ENCODE measurements at regions not wholly inside any gene's neighbourhood (a gene's known extent, or its start where the extent isn't known, plus 50 kb on each side); places are given as distances from the start of the nearest gene placed in this dataset.

DNA sequence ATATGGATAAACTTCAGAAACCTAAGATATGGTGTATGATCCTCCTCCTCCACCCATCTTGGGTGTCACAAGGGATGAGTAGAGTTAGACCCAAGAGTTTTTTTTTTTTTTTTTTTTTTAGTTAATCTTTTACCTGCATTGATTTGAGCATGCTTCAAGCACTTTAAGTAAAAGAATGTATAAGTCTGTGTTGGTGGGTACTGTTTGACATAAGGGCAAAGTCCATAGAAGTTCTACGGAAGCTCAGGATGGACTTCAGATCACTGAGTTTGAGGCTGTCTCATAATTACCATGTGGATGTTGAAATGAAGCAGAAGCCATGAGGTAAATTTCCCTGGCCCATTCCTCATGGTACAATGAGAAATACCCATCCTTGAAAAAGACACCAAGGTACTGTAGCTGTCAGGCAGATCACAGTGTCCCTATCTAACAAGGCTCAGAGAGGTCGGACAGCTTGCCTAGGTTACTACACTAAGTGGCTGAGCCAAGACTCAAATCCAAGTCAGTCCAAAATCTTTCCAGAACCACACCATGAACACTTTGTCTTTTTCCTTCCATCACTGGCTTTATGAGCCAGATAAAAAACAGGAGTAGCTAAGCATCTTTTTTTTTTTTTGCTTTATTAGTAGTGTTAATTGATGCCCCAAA is 962.8 kb downstream of the CDH11 start:
- DNase-seq, result no peak

DNA sequence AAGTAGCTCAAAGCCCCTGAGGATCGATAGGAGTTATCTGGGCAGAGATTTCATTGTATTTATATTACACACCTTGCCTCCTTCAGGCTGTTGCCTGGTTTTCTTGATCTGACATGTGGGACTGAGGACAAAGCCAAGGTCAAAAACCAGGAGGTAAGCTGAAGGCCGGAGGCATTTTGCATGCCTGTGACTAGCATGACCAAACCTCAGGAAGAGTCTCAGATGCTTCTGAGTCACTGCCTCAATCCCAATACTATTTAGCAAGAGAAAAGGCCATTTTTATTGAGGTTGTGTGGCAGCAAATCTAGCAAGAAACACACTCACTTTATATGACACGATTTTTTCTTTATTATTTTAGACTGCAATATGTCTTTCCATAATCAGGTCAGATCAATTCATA is 968.1 kb downstream of the CDH11 start:
- no peak for DNase-seq

DNA sequence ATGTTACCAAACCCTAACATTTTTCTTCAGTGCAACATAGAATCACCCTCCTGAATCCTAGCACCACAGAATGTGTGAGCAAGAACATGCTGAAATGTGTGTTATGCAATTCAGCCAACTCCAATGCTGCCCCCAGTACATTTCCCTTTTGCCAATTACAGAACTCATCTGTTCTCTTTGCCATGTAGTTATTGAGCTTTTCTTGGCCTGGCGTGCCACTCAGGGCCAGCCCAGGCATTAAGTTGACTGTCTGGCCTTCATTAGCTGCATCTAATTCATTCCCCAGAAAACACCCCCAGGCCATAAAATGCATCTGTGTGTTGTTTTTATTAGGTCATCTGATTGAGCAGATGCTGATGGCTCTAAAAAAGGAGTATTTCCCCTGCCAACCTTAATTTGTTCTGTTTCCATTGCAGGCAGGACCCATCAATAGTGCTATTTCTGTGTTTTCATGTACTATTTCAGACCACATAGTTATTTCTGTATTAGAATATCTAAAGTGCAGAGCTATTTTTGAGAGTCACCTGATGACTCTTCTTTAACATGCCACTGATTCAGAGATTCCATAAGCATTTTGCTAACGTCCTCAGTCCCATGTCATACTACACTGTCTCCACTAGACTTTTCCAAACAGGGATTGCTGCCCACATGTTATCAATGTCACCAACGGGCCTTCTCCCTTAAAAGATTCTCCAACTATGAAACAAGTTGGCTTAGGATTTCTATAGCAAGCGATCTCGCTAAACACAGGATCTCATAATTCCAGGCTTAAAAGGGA is 969.7 kb downstream of the CDH11 start:
- no peak for DNase-seq

GRCh38 chr16:64150193-64150592 is 971.7 kb downstream of the CDH11 start:
- DNase-seq, result no peak

DNA sequence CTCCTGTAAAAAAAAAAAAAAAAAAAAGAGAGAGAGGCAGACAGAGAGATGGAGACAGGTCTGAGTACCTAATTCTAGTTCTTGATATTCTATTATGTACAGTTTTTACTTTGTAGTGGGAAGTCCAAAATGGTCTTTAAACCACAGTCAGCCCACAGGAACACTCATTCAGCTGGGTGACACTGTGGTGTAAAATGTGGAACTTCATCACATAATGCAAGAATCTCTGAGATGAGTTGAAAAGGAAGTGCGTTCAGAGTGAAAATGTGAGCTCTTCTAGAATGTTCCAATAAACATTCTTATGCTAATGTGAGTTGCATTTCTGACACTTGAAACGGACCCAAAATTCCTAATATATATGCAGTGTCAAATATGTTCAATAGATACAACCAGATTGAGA is 972.1 kb downstream of the CDH11 start:
- DNase-seq, result no peak

- DNase-seq, result no peak
These were observed 973.5 kb downstream of the CDH11 start for GRCh38 chr16:64148356-64148755.

- no peak for DNase-seq
These were observed 973.9 kb downstream of the CDH11 start for GRCh38 chr16:64147941-64148340.

- no peak for DNase-seq
These were observed 977.2 kb downstream of the CDH11 start for GRCh38 chr16:64144617-64145016.

GRCh38 chr16:64138621-64139020 is 983.2 kb downstream of the CDH11 start:
- DNase-seq, result no peak

- no peak for DNase-seq
These were observed 983.9 kb downstream of the CDH11 start for GRCh38 chr16:64138006-64138405.

DNA sequence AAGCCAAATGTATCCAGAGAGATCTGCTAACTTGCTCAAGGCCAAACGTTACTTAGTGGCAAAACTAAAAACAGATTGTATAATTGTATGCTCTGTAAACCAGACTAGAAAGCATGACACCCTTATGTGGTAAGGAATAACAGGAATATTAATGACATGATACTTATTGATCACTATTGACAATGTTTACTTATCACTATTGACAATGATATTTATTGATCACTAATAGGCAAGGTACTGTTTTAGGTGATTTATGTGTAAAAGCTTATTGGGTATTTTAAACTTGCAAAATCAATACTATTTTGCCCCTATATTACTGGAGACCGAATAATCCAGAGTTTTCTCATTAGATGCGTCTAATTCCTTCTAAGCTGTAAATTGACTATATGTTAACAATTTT is 985.1 kb downstream of the CDH11 start:
- no peak for DNase-seq

- DNase-seq, result no peak
These were observed 985.5 kb downstream of the CDH11 start for GRCh38 chr16:64136314-64136713.

DNA sequence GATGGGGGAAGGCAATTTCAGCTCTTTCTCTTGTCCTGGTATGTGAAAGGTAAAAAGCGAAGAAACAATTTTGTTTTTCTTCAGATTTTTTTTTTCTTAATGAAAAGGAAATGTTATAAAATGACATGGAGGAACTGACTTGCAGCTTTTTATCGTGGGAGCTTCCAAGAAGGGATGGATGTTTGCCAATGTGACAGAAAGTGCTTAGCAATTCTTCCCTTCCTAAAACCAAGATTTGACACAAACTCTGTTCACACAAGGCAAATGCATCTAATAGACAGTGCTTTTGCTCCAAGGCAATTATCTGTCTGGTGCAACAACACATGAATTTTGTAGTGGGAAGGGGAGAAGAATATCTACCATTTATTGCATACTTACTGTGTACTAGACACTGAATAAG is 988.5 kb downstream of the CDH11 start:
- no peak for DNase-seq

- no peak for DNase-seq
These were observed 989.0 kb downstream of the CDH11 start for GRCh38 chr16:64132759-64133361.

GRCh38 chr16:64132190-64132589 is 989.7 kb downstream of the CDH11 start:
- no peak for DNase-seq

DNA sequence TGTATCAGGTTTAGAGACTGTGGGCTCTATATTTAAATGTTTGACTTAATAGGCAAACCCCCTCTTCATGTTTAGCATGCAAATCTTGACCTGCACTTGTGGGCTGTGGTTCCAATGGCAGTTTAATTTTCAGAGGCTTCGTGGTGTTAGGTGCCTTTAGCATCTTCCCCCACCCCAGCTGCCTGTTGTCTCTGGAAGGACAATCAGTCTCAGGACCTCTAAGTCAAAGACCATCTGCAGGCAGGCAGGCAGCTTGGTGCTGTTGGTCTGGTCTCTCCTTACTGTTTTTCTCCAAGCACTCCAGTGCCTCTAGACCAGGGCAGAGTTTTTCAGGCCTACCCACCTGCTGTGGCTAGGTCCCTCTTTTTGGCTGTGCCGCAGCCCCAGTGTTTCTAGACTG is 990.4 kb downstream of the CDH11 start:
- no peak for DNase-seq

GRCh38 chr16:64130140-64130539 is 991.7 kb downstream of the CDH11 start:
- no peak for DNase-seq

- DNase-seq, result no peak
These were observed 999.7 kb downstream of the CDH11 start for GRCh38 chr16:64122177-64122576.

- no peak for DNase-seq
These were observed 1000.4 kb downstream of the CDH11 start for GRCh38 chr16:64121473-64121872.

- DNase-seq, result no peak
These were observed 1005.7 kb downstream of the CDH11 start for GRCh38 chr16:64116151-64116550.

DNA sequence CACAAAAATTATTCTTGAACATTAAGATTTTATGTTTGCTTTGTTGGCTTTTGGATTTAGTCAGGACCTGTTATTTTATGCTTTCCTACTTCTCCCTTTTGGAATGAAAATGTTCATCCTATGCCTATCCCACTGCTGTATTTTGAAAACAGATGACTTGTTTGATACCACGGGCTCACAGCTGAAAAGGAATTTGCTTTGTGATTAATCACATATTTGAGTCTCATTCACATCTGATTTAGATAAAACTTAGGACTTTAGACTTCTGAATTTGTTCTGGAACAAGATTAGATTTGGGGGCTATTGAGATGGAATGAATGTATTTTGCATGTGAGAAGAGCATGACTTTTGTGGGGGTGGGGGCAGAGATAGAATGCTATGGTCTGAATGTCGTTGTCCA is 1012.6 kb downstream of the CDH11 start:
- no peak for DNase-seq

GRCh38 chr16:64102654-64103053 is 1019.2 kb downstream of the CDH11 start:
- no peak for DNase-seq

- no peak for DNase-seq
These were observed 1023.4 kb downstream of the CDH11 start for GRCh38 chr16:64098451-64098850.

DNA sequence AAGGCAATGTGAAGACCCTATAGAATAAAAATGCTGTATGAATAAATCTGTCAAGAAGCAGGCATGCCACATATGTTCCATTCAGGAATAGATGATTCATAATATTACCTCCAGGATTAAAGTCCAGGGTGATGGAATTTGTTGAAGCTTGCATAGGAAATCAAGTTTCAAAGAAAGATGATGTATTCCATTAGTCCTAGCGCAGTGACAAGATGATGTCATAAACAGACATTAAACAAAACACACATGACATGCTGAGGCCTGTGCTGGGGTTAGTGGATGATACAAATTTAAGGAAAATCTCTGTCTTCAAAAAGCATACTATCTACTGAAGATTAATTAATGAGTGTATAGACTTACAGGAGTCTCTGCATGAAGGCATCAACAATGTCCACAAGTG is 1025.2 kb downstream of the CDH11 start:
- DNase-seq, result no peak
